D721Med (cell line): ENCODE measurements at regions not wholly inside any gene's neighbourhood (a gene's known extent, or its start where the extent isn't known, plus 50 kb on each side); places are given as distances from the start of the nearest gene placed in this dataset.

Source experiments
- DNase-seq: peaks from one replicate; pipeline ENCODE4 v3.0.0; 2011; ENCODE audit warnings: low spot score; ENCODE audit not compliant: insufficient read length
- FAIRE-seq: peaks from 2 replicates; lab custom pipeline; 2011; peaks lifted over from hg19 to GRCh38; lab: Jason Lieb, UNC
- TF ChIP-seq, protein P1 (sequence below): IDR thresholded peaks from 2 replicates; pipeline ENCODE4 v1.5.1; 2012; ENCODE audit warnings: mild to moderate bottlenecking, control low read depth; ENCODE audit not compliant: insufficient read depth; ENCODE audit errors: missing control alignments

DNA sequence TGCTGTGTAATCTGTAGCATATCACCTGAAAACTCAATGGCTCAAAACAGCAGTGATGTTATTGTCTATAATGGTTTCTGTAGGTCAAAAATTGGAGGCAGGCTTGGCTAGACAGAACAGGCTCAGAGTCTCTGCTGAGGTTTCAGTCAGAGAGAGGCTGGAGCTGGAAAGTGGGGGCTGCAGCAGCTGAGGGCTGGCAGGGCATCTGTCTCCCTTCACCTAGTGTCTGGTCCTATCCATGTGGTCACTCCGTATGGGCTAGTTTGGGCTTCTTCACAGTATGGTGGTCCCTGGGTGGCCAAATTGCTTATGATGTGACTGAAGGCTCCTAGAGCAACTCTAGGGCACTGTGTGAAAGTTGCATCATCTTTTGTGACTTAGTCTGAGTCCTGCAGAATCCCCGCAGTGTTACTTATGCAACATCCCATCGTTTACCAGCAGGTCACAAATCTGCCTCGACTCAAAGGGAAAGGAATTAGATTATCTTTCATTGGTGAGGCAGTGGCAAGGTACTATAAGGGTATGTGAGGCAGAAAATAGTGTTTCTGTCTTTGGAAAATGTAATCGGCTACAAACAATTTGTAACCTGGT, 497.0 kb downstream of the EPHA7 start:
- no peak for FAIRE-seq

DNA sequence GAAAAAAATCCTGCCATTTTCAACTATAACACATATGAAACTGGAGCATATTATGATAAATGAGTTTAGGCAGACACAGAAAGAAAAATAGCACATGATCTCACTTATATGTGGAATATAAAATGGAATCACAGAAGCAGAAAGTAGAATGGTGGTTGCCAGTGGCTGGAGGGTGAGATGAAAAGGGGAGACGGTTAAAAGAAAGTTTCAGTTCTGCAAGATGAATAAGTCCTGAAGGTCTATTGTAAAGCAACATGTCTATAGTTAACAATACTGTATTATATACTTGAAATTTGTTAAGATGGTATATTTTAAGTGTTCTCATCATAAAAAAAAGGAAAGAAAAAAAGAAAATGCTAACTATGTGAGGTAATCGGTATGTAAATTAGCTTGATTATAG, 503.9 kb downstream of the EPHA7 start:
- TF ChIP-seq, protein P1, sequence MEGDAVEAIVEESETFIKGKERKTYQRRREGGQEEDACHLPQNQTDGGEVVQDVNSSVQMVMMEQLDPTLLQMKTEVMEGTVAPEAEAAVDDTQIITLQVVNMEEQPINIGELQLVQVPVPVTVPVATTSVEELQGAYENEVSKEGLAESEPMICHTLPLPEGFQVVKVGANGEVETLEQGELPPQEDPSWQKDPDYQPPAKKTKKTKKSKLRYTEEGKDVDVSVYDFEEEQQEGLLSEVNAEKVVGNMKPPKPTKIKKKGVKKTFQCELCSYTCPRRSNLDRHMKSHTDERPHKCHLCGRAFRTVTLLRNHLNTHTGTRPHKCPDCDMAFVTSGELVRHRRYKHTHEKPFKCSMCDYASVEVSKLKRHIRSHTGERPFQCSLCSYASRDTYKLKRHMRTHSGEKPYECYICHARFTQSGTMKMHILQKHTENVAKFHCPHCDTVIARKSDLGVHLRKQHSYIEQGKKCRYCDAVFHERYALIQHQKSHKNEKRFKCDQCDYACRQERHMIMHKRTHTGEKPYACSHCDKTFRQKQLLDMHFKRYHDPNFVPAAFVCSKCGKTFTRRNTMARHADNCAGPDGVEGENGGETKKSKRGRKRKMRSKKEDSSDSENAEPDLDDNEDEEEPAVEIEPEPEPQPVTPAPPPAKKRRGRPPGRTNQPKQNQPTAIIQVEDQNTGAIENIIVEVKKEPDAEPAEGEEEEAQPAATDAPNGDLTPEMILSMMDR, result no peak
- FAIRE-seq (no peak), DNase-seq (no peak)

More for the DNA sequence above, 497.0 kb downstream of the EPHA7 start:
- TF ChIP-seq, protein P1, result no peak
- no peak for DNase-seq

DNA sequence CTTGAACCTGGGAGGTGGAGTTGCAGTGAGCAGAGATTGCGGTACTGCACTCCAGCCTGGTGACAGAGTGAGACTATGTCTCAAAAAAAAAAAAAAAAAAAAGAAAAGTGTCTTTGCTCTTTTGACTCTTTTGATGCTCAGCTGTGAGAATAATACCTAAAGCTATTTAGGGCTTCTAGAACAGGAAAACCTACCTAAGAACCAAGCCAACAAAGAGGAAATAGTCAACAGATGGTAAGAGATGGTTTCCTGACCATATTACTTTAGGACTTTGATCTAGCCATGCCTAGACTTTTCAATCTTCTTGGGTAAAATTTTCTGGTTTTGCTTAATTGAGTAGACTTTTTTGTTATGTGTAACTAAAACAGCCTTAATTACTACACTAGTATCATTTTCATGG, 508.1 kb downstream of the EPHA7 start:
- DNase-seq, result no peak
- no peak for FAIRE-seq

DNA sequence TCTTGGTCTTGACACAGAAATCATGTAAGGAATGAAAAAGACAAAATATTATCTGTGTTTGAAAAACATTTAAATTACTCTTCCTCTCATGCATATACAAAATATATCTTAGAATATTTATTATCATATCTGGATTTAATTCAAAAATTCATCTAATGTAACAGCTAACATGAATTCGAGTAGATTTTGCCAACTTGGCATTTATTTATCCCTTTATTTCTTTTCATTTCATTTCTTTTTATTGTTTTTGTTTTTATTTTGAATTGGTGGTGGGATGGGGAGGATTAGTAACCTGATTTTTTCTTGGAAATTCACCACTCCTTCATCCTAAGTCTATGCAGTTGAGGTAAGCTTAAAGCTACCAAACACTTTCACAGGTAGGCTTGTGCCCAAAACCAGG, 508.7 kb downstream of the EPHA7 start:
- FAIRE-seq, result no peak
- DNase-seq, result no peak
- TF ChIP-seq, protein P1, result no peak

More for the DNA sequence above, 508.1 kb downstream of the EPHA7 start:
- TF ChIP-seq, protein P1, result no peak

DNA sequence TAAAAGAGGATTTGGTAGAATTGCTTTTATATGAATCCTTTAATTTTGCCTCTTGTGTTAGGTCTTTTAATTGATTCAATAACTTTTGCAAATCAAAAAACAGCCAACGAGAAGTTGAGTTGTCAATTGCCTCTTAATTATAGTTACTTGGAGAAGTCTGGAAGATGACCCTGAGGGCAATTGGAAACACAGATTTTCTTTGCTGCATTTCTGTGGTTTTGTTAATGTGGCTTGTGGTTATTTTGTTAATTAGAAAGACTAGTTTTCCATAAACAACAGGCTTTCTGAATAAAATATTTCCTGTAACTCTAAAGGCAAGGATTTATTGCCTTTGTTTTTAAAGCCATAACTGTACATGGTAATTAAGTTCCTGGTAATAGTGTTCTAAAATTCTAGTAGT, 513.0 kb downstream of the EPHA7 start:
- FAIRE-seq, result no peak
- TF ChIP-seq, protein P1, result no peak
- no peak for DNase-seq

DNA sequence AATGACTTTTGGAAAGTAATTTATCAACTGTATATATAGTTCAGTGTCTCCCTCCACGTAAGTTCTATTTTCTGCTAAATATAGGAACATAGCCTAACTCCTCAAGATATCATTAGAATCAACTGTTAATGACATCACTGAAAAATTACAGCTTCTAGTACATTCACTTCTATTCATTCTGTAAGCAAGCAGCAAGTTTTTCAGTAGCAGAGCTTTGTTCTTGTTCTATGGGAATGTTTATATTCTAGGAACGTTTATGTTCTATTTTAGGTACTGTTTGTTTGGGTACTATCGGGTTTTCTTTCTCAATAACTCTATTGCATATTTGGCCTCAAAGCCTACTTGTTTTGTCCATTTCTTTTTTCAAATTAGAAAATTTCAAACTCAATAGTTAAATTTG, 525.6 kb downstream of the EPHA7 start:
- DNase-seq (no peak), FAIRE-seq (no peak)
- TF ChIP-seq, protein P1, result no peak

DNA sequence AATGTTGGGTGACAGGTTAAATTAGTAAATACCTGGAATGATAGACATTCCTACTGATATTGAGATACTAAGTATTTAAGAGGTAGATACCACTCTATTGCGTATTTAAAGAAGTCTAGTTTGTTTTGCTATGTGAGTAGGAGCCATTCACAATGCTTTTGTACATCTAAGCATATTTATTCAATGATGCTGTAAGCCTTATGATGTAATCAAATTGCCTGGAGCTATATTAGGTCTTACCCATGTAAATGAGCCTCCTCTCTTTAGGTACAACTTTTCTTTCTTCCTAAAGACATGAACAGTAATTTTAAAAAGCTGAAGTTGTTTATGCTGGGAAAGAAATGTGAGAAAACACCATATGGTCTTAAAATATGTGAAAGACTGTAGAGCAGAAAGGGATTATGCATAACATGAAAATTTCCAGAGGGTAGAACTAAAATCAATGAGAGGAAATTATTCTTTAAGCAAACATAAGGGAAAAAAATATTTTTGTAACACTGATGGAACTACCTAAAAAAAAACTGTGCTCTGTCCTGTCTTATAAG, 526.7 kb downstream of the EPHA7 start:
- DNase-seq, result no peak
- TF ChIP-seq, protein P1, result no peak
- peak; percentile 25 for FAIRE-seq
